SKM-1 (cell line): ENCODE measurements at regions not wholly inside any gene's neighbourhood (a gene's known extent, or its start where the extent isn't known, plus 50 kb on each side); places are given as distances from the start of the nearest gene placed in this dataset.

ENCODE experiments used
- DNase-seq: peaks from one replicate; lab custom pipeline; 2025; ENCODE audit not compliant: unreplicated experiment; lab: John Stamatoyannopoulos, UW

- DNase-seq = no peak
These were observed 180.5 kb downstream of the TGFB2 start for GRCh38 chr1:218525451-218526197.

DNA sequence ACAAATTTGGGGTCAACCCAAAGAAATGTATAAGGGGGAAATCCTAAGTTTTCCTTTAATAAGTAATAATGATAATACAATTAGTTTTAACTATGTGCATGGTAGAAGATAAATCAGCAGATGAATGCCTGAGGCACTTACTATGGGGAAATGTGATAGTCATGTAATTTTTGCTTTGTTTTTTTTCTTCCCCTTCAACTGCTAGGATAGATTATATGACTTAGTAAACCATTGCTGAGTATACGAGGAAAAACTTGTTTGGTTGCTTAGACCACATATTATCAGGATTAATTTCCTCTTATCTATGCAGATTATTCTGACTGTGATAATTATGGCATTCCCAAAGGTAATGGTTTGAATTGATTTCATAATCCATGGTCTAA is 181.1 kb downstream of the TGFB2 start:
- no peak for DNase-seq

DNA sequence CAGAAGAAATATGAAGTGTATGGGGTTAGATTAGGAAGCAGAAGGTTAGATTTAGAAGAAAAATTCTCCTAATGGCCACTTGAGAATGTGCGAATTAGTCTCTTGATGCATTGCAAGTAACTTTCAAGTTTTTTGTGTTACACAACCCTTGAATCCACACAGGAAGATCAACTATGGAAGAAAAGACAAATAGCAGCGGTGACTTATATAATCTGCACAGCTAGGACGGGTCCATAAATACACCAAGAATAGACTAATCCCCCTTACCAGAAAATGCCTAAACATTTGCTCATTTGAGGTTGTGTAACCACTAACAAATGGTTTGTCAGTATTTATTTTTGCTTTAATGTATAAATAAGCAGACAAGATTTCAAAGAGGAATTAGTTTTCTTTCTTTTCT is 182.6 kb downstream of the TGFB2 start:
- DNase-seq = no peak

DNA sequence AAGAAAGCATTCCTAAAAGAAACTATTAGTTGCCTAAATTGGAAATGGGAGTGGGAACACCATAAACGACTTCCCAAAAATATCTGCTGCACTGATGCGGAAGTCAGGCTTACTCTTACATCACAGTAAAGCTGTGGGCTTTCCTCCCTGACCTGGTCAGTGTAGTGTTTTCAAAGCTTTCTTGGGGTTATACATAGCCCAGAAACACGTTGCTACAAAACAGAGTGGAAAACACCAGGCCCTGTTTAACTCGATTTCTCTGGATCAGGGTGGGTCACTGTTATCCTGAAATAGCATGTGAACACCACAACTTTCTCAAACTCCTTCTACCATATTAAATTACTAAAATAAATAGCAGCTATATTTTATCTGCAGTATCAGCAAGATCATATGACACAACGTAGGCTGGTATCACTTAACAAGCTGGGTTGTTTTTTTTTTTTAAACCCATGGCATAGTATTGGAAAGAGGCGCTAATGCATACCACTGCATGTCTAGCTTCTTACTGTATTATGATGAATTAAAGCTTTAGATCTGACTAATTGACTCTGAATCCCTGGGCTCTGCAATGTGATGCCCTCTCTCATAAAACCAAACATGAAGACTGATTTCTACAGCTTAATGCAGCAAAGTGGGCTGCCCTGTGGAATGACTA is 184.6 kb downstream of the TGFB2 start:
- DNase-seq = no peak

GRCh38 chr1:218531936-218532335 is 186.8 kb downstream of the TGFB2 start:
- no peak for DNase-seq

DNA sequence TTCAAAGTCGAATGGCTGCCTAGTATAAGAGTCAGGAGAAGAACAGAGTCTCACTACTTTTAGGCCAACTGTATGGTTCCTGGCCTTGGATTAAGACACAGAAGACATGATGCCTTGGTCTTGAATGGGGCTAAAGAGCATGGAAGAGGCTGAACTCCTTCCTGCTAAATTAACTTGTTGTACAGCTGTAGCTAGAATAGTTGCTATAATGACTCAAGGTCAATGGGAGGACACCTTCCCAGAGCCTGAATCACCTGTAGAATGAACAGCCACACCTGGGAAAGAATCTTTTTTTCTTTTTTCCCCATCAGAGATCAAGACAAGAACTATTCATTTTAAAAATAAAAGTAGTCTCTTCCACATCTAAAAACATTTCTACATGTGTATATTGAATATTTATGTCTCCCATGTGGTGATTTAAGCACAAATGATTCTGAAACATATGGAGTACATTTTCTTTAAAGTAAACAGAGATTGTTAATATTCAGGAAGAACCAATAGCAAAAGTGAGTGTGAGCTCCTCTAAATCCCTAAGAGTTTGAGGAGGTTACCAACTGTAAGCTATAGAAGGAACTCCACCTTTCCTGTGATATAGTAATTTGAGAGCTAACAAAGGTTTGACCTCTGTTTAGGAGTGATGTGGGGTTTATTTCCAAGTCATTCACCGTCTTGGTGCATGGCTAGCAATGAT is 191.3 kb downstream of the TGFB2 start:
- DNase-seq = no peak

- no peak for DNase-seq
These were observed 192.2 kb downstream of the TGFB2 start for GRCh38 chr1:218537122-218537913.

GRCh38 chr1:218538341-218538740 is 193.2 kb downstream of the TGFB2 start:
- no peak for DNase-seq

DNA sequence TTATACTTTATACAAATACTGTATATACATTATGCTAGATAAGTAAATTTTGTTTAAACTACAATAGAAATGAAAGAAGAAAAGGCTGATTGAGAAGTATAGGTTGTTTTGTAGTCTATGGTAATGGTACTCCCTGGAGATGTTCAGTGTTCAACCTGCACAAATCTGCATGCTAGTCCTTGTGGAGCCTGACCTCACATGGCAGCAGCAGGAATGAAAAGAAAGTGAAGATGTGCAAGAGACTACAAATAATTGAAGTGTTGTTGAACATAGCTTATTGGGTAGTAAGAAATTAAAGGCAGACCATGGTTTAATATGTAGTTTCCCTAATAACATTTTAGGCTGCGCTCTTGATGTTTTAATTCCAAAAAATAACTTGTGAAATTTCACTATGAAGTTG is 201.2 kb downstream of the TGFB2 start:
- DNase-seq = no peak

- DNase-seq = no peak
These were observed 203.0 kb downstream of the TGFB2 start for GRCh38 chr1:218547957-218548730.

- DNase-seq = no peak
These were observed 203.6 kb downstream of the TGFB2 start for GRCh38 chr1:218548764-218549163.

- DNase-seq = no peak
These were observed 208.1 kb downstream of the TGFB2 start for GRCh38 chr1:218553197-218553596.

DNA sequence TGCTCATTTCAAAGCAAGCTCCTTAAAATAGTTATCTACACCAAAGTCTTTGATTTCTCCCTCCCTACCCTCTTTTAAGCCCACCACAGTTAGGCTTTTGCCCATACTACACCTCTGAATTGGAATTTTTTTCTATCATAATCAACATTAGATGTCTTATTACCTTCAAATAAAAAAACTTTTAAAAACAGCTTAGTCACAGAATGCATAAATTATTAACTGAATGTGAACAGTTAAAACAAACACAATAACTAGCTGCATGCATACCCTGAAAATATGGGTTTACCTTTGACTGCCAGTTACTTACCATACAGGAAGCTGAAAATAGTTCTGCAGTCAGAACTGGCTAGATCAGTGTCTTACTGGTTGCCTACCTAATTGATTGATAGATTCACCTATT is 210.9 kb downstream of the TGFB2 start:
- no peak for DNase-seq

DNA sequence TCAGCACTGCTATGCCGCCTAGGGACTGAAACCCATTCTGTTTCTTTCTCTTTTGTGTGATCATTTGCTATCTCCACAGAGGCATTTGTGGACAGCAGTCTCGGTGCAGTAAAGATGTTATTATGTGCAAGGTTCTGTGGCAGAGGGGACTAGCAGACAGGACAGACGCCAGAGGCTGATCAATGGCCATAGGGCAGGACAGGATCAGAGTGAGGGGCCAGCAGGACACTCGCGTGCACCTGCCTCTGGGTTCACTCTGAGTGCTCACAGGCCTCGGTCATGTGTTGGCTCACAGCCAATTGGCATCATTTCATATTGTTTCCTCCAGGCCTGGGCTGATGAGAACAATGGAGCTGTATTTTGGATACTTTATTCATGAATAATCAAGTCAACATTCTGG is 212.6 kb downstream of the TGFB2 start:
- DNase-seq = no peak

DNA sequence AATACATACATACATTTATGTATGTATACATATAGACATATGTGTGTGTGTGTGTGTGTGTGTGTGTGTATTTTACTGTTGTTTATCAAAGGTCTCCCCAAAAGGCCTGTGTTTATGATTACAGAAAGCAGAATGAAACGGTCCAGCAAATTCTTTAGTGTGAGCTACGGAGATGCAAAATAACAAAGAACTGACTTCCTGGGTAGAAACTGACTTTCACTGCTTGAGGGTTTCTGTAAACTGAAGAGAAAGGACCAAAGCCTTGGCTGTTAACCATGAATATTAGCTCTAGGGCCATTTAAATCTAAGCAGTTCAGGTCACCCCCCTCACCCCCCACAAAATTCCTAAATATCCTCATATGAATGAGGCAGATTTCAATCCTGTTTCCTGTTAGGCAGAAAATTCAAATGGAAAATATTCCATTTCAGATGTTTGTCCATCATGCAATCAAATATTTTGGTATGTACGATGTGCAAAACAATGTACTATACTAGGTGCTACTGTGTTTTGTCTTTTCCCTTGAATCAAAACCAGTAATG is 213.2 kb downstream of the TGFB2 start:
- DNase-seq = no peak

DNA sequence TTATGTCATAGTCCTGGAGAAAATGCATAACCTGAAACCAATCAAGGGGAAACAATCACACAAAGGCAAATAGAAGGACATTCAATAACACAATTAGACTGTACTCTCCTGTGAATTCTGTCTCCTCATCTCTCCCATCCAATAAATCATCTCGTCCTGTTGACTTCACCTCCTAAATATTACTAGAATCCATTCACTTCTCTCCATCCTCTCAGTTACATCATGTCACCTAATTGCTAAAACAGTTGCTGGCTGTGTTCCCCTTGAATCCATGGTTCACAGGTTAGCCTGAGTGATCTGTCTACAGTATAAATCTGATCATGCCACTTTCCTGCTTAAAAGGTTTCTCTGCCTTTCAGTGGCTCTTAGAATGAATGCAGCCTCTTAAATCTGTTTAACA is 220.2 kb downstream of the TGFB2 start:
- DNase-seq = no peak

DNA sequence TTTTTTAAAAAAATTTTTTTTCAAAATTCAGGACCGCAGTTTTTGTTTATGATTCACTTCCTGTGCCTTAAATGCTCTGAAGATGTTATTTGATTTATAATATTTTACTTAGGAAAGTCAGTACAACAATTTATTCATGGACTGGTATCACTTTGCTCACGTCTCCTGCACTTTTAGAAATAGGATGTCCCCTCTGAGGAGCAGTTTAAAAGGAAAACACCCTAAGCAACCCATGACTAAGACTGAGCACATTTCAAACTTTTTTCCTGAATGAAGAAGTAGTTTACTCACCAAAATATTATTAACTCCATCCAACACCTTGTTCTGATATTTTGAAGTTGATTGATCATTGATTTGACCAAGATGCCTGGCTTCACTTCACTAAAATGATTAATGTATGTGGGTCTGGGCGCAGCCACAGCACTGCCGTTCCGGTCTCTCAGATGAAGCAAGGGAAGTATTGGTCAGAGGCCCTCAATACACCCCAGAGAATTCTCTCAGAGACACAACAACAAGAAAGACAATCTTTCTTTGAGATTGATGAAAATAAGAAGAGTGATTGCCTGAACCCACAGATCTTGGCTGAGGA is 223.9 kb downstream of the TGFB2 start:
- no peak for DNase-seq

DNA sequence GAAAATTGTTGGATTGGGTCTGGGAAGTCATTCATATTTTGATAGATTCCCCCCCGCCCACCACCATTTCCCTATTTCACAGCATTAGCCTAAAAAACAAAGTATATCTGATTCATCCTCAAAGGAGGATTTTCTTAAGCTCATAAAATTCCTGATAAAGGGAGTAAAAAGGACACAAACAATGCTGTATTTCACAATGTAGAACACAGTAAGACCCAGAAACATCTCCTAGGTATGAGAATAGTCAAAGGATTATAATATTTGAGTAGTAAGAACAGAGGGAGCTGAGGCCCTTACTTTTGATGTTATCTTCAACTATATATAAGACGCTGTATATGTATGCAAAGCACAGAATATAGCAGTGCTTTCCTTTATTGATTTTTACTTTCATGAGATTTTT is 225.3 kb downstream of the TGFB2 start:
- no peak for DNase-seq

- DNase-seq = no peak
These were observed 226.4 kb downstream of the TGFB2 start for GRCh38 chr1:218571491-218571890.

- DNase-seq = no peak
These were observed 226.9 kb downstream of the TGFB2 start for GRCh38 chr1:218572050-218572449.
